ENCODE measurements at regions not wholly inside any gene's neighbourhood (a gene's known extent, or its start where the extent isn't known, plus 50 kb on each side); places are given as distances from the start of the nearest gene placed in this dataset.

GRCh38 chr10:131732631-131733127 lies 168.1 kb upstream of the PPP2R2D start:
- H2AFZ ChIP-seq = no peak overlapping the region
- no peaks in the 10 kb centered on the region for H3K9me2 ChIP-seq (replicated peaks; ENCODE audit: insufficient read depth)
- H3K4me2 ChIP-seq = no peak overlapping the region
- DNase-seq (ENCODE audit: low spot score) = no peak
- H4K20me1 ChIP-seq (ENCODE audit: insufficient read depth, poor library complexity, severe bottlenecking) = no peaks in the 10 kb centered on the region
- H3K9me3 ChIP-seq (ENCODE audit: low read depth) = no peaks in the 10 kb centered on the region
- no peak overlapping the region for H3K27ac ChIP-seq
- H3K36me3 ChIP-seq (replicated peaks; ENCODE audit: insufficient read depth, low read depth) = no peaks in the 10 kb centered on the region
- WGBS (ENCODE audit: low lambda C conversion rate, missing lambda C conversion rate) = 90% methylated on average over 5 of the region's 5 CpGs
- H3K4me1 ChIP-seq (ENCODE audit: insufficient read depth) = peaks cover 4% of the 10 kb centered on the region
- no peaks in the 10 kb centered on the region for H3K27me3 ChIP-seq
- TF ChIP-seq CTCF (IDR thresholded peaks at IDR 0.05; ENCODE audit: poor library complexity) (no peak), EZH2phosphoT487 (IDR thresholded peaks at IDR 0.05; ENCODE audit: low read depth, severe bottlenecking, unreplicated experiment) (no peak), EZH2 (IDR thresholded peaks at IDR 0.05; ENCODE audit: borderline replicate concordance) (no peak)
- H3K4me3 ChIP-seq = no peak overlapping the region
- no peaks in the 10 kb centered on the region for H3K79me2 ChIP-seq

- no peaks in the 10 kb centered on the region for H4K20me1 ChIP-seq (ENCODE audit: insufficient read depth, poor library complexity, severe bottlenecking)
- no peak for DNase-seq (ENCODE audit: low spot score)
- H3K4me3 ChIP-seq = no peak overlapping the region
- no peaks in the 10 kb centered on the region for H3K9me2 ChIP-seq (replicated peaks; ENCODE audit: insufficient read depth)
- peaks cover 4% of the 10 kb centered on the region for H3K4me1 ChIP-seq (ENCODE audit: insufficient read depth)
- TF ChIP-seq CTCF (IDR thresholded peaks at IDR 0.05; ENCODE audit: poor library complexity) (no peak), EZH2phosphoT487 (IDR thresholded peaks at IDR 0.05; ENCODE audit: low read depth, severe bottlenecking, unreplicated experiment) (no peak), EZH2 (IDR thresholded peaks at IDR 0.05; ENCODE audit: borderline replicate concordance) (no peak)
- no peak overlapping the region for H3K4me2 ChIP-seq
- no peaks in the 10 kb centered on the region for H3K27me3 ChIP-seq
- WGBS (ENCODE audit: low lambda C conversion rate, missing lambda C conversion rate) = 92% methylated on average over 10 of the region's 10 CpGs
- H3K9me3 ChIP-seq (ENCODE audit: low read depth) = no peaks in the 10 kb centered on the region
- H3K27ac ChIP-seq = no peak overlapping the region
- no peaks in the 10 kb centered on the region for H3K36me3 ChIP-seq (replicated peaks; ENCODE audit: insufficient read depth, low read depth)
- H3K79me2 ChIP-seq = no peaks in the 10 kb centered on the region
- no peak overlapping the region for H2AFZ ChIP-seq
Observed at GRCh38 chr10:131733596-131733995, 167.2 kb upstream of the PPP2R2D start.

- no peaks in the 10 kb centered on the region for H3K9me3 ChIP-seq (ENCODE audit: low read depth)
- H3K4me2 ChIP-seq = no peak overlapping the region
- no peak overlapping the region for H3K27ac ChIP-seq
- no peaks in the 10 kb centered on the region for H3K4me1 ChIP-seq (ENCODE audit: insufficient read depth)
- H3K4me3 ChIP-seq = no peak overlapping the region
- DNase-seq (ENCODE audit: low spot score) = no peak
- TF ChIP-seq CTCF (IDR thresholded peaks at IDR 0.05; ENCODE audit: poor library complexity) (no peak), EZH2 (IDR thresholded peaks at IDR 0.05; ENCODE audit: borderline replicate concordance) (no peak), EZH2phosphoT487 (IDR thresholded peaks at IDR 0.05; ENCODE audit: low read depth, severe bottlenecking, unreplicated experiment) (no peak)
- H3K9me2 ChIP-seq (replicated peaks; ENCODE audit: insufficient read depth) = no peaks in the 10 kb centered on the region
- H3K79me2 ChIP-seq = no peaks in the 10 kb centered on the region
- no peak overlapping the region for H2AFZ ChIP-seq
- 80% methylated on average over 10 of the region's 10 CpGs for WGBS (ENCODE audit: low lambda C conversion rate, missing lambda C conversion rate)
- no peaks in the 10 kb centered on the region for H4K20me1 ChIP-seq (ENCODE audit: insufficient read depth, poor library complexity, severe bottlenecking)
- no peaks in the 10 kb centered on the region for H3K27me3 ChIP-seq
- no peaks in the 10 kb centered on the region for H3K36me3 ChIP-seq (replicated peaks; ENCODE audit: insufficient read depth, low read depth)
Observed at GRCh38 chr10:131735577-131735976, 165.2 kb upstream of the PPP2R2D start.
